ENCODE measurements at regions not wholly inside any gene's neighbourhood (a gene's known extent, or its start where the extent isn't known, plus 50 kb on each side); places are given as distances from the start of the nearest gene placed in this dataset.

DNA sequence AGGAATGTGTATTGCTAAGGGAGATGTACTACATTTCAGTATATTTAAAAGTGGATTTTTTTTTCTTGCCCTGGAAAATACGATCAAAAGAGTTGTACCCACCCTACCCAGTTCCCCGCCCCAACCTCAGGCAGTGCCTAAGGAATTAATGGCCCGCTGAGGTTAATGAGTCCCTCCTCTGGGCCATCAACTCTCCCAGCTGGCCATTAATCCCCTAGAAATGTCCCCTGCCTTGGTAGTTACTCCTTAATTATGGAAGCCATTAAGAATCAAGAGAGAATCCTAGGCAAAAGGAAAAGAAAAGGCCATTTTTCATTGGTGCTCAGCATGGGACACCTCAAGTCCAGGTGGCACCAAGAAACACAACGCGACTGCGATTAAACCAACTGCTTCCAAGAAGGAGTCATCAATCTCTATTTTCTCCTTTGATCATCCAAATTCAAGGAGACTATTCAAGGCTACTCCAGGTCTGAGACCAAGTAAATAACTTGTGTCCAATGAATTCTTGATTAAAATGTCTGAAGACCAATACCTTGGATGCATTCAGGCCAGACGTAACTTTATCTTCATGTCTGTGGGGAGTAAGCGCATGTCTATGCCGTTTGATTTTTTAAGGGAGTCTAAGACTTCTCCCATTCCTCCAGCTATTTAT, 1962.2 kb upstream of the WWC1 start:
- in situ Hi-C loops (cut with MboI): no loop called here
- Histone ChIP-seq H3K4me2 (ENCODE audit: control insufficient read depth, insufficient read depth) (no peak overlapping the region), H4K20me1 (ENCODE audit: control insufficient read depth, insufficient read depth) (no peaks in the 10 kb centered on the region), H3K27ac (ENCODE audit: control insufficient read depth, insufficient read depth) (no peak overlapping the region), H3K36me3 (ENCODE audit: control insufficient read depth in 2 of 2, insufficient read depth in 2 of 2, low read length in 1 of 2) (no peaks in the 10 kb centered on the region), H3K4me3 (no peak overlapping the region), H3K9ac (ENCODE audit: control insufficient read depth, insufficient read depth, low read length) (no peak overlapping the region), H3K9me3 (replicated peaks; ENCODE audit: control insufficient read depth, insufficient read depth, low read length) (no peaks in the 10 kb centered on the region), H3K79me2 (ENCODE audit: control insufficient read depth, insufficient read depth, low read length) (no peaks in the 10 kb centered on the region), H3K27me3 (replicated peaks in 1 of 2; ENCODE audit: control insufficient read depth in 2 of 2, insufficient read depth in 2 of 2, low read length in 1 of 2) (no peaks in the 10 kb centered on the region), H2AFZ (ENCODE audit: control insufficient read depth, low read depth, low read length) (no peak overlapping the region), H3K4me1 (ENCODE audit: control insufficient read depth, insufficient read depth, low read length) (no peaks in the 10 kb centered on the region)
- BruUV-seq (replicated peaks): no TSS peak
- WGBS (ENCODE audit: insufficient coverage, insufficient replicate concordance, low lambda C conversion rate, missing lambda C conversion rate): 49% methylated on average over 9 of the region's 9 CpGs
- RAD21 ChIA-PET (ENCODE audit: unreplicated experiment): no interaction called here
- no peak for DNase-seq (ENCODE audit: low read depth, low spot score)
- no peak for TF ChIP-seq WRNIP1 (IDR thresholded peaks at IDR 0.05; ENCODE audit: borderline replicate concordance, low read depth, low read length)
- TF ChIP-seq, protein P1, sequence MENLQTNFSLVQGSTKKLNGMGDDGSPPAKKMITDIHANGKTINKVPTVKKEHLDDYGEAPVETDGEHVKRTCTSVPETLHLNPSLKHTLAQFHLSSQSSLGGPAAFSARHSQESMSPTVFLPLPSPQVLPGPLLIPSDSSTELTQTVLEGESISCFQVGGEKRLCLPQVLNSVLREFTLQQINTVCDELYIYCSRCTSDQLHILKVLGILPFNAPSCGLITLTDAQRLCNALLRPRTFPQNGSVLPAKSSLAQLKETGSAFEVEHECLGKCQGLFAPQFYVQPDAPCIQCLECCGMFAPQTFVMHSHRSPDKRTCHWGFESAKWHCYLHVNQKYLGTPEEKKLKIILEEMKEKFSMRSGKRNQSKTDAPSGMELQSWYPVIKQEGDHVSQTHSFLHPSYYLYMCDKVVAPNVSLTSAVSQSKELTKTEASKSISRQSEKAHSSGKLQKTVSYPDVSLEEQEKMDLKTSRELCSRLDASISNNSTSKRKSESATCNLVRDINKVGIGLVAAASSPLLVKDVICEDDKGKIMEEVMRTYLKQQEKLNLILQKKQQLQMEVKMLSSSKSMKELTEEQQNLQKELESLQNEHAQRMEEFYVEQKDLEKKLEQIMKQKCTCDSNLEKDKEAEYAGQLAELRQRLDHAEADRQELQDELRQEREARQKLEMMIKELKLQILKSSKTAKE (IDR thresholded peaks at IDR 0.05; ENCODE audit: low read depth, poor library complexity, severe bottlenecking): no peak
- no peak for FAIRE-seq
- POLR2A ChIA-PET: no interaction called here
- no peak for ATAC-seq
- CTCF ChIA-PET: no interaction called here
- SMC1A ChIA-PET (ENCODE audit: uncharacterized antibody, unreplicated experiment): interaction anchor here (1.4 kb wide), 1 partner anchor 12 kb away, joined by 5 read pairs; no protein-coding TSS in a partner anchor
- intact Hi-C loops (cut with micrococcal nuclease; ENCODE audit: unreplicated experiment): no loop called here

DNA sequence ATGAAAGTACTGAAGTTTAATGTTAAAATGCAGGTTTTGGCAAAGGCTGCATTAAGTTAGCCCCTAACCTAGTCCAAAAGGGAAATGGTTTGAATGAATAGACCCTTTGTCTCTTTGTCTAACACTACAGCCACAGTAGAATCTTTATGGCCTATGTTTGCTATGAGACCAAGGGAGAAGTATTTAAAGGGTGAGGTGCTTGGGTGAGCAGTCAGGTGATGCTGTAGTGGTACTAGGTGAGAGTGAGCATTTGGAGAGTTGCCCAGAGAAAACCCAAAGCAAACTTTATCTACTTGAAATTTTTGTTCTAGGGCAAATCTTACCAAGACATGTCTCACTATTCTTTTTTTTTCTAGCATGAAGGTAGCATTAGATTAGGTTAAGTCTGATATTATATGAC, 1961.4 kb upstream of the WWC1 start:
- no peak overlapping the region for H3K4me2 ChIP-seq (ENCODE audit: control insufficient read depth, insufficient read depth)
- DNase-seq (ENCODE audit: low read depth, low spot score) (no peak), ATAC-seq (no peak), FAIRE-seq (no peak)
- no peaks in the 10 kb centered on the region for H3K9me3 ChIP-seq (replicated peaks; ENCODE audit: control insufficient read depth, insufficient read depth, low read length)
- ChIA-PET POLR2A (no interaction called here), CTCF (no interaction called here), RAD21 (ENCODE audit: unreplicated experiment) (no interaction called here), SMC1A (ENCODE audit: uncharacterized antibody, unreplicated experiment) (interaction anchor here (1.4 kb wide), 1 partner anchor 11 kb away, joined by 5 read pairs; no protein-coding TSS in a partner anchor)
- H3K36me3 ChIP-seq (ENCODE audit: control insufficient read depth in 2 of 2, insufficient read depth in 2 of 2, low read length in 1 of 2): no peaks in the 10 kb centered on the region
- in situ Hi-C loops (cut with MboI): no loop called here
- H3K9ac ChIP-seq (ENCODE audit: control insufficient read depth, insufficient read depth, low read length): no peak overlapping the region
- no peaks in the 10 kb centered on the region for H3K27me3 ChIP-seq (replicated peaks in 1 of 2; ENCODE audit: control insufficient read depth in 2 of 2, insufficient read depth in 2 of 2, low read length in 1 of 2)
- H3K27ac ChIP-seq (ENCODE audit: control insufficient read depth, insufficient read depth): no peak overlapping the region
- no peaks in the 10 kb centered on the region for H3K79me2 ChIP-seq (ENCODE audit: control insufficient read depth, insufficient read depth, low read length)
- H4K20me1 ChIP-seq (ENCODE audit: control insufficient read depth, insufficient read depth): no peaks in the 10 kb centered on the region
- no peaks in the 10 kb centered on the region for H3K4me1 ChIP-seq (ENCODE audit: control insufficient read depth, insufficient read depth, low read length)
- intact Hi-C loops (cut with micrococcal nuclease; ENCODE audit: unreplicated experiment): no loop called here
- H2AFZ ChIP-seq (ENCODE audit: control insufficient read depth, low read depth, low read length): no peak overlapping the region
- BruUV-seq (replicated peaks): no TSS peak
- H3K4me3 ChIP-seq: no peak overlapping the region
- TF ChIP-seq, protein P2, sequence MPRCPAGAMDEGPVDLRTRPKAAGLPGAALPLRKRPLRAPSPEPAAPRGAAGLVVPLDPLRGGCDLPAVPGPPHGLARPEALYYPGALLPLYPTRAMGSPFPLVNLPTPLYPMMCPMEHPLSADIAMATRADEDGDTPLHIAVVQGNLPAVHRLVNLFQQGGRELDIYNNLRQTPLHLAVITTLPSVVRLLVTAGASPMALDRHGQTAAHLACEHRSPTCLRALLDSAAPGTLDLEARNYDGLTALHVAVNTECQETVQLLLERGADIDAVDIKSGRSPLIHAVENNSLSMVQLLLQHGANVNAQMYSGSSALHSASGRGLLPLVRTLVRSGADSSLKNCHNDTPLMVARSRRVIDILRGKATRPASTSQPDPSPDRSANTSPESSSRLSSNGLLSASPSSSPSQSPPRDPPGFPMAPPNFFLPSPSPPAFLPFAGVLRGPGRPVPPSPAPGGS (IDR thresholded peaks at IDR 0.05; ENCODE audit: borderline replicate concordance, insufficient read depth, low read depth, low read length, poor library complexity, severe bottlenecking): no peak
- no peak for TF ChIP-seq SMARCA5 (IDR thresholded peaks at IDR 0.05)
- no peak for TF ChIP-seq SIX5 (IDR thresholded peaks at IDR 0.05; ENCODE audit: low read depth, low read length, severe bottlenecking)
- TF ChIP-seq ZNF217 (IDR thresholded peaks at IDR 0.05): no peak
- no peak for TF ChIP-seq RUNX3 (IDR thresholded peaks at IDR 0.05; ENCODE audit: low read length)
- no peak for TF ChIP-seq NRF1 (conservative IDR thresholded peaks at IDR 0.05; ENCODE audit: low read depth, low read length)
- TF ChIP-seq, protein P3, sequence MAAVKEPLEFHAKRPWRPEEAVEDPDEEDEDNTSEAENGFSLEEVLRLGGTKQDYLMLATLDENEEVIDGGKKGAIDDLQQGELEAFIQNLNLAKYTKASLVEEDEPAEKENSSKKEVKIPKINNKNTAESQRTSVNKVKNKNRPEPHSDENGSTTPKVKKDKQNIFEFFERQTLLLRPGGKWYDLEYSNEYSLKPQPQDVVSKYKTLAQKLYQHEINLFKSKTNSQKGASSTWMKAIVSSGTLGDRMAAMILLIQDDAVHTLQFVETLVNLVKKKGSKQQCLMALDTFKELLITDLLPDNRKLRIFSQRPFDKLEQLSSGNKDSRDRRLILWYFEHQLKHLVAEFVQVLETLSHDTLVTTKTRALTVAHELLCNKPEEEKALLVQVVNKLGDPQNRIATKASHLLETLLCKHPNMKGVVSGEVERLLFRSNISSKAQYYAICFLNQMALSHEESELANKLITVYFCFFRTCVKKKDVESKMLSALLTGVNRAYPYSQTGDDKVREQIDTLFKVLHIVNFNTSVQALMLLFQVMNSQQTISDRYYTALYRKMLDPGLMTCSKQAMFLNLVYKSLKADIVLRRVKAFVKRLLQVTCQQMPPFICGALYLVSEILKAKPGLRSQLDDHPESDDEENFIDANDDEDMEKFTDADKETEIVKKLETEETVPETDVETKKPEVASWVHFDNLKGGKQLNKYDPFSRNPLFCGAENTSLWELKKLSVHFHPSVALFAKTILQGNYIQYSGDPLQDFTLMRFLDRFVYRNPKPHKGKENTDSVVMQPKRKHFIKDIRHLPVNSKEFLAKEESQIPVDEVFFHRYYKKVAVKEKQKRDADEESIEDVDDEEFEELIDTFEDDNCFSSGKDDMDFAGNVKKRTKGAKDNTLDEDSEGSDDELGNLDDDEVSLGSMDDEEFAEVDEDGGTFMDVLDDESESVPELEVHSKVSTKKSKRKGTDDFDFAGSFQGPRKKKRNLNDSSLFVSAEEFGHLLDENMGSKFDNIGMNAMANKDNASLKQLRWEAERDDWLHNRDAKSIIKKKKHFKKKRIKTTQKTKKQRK (IDR thresholded peaks at IDR 0.05; ENCODE audit: low read depth, low read length): no peak

Measured in GM12878 (cell line).